ENCODE measurements at regions not wholly inside any gene's neighbourhood (a gene's known extent, or its start where the extent isn't known, plus 50 kb on each side); places are given as distances from the start of the nearest gene placed in this dataset.

DNA sequence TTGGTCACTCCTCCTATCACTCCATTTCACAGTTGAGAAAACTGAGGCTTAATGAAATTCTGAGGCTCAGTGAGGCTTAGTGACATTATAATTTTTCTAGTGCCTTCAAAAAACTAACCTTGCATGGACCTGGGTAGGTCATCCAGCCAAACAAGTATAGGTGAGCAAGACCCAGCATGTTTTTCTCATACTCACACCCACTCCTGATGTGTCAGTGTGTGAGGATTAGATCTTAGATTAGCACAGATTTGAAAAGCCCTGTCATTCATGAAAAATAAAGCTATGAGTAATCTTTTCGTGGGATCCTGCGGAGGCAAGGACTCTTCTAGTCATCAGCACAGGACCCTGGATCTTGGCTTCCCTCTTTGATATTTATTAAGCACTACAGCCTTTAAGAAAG is 146.7 kb downstream of the CHIC2 start:
- H3K27ac ChIP-seq (ENCODE audit: low read length) = no peak overlapping the region
- no peaks in the 10 kb centered on the region for H3K79me2 ChIP-seq (replicated peaks; ENCODE audit: insufficient read depth, low read length)
- no peaks in the 10 kb centered on the region for H3F3A ChIP-seq (ENCODE audit: insufficient read depth, low read length, poor library complexity, severe bottlenecking)
- no peaks in the 10 kb centered on the region for H4K20me1 ChIP-seq (ENCODE audit: insufficient read depth)
- H3K9me3 ChIP-seq (ENCODE audit: low read length) = no peaks in the 10 kb centered on the region
- no peaks in the 10 kb centered on the region for H3K9me2 ChIP-seq (ENCODE audit: insufficient read depth, low read length)
- H3K27me3 ChIP-seq (ENCODE audit: insufficient read depth, low read depth, low read length) = no peaks in the 10 kb centered on the region
- H3K4me2 ChIP-seq (ENCODE audit: low read length) = no peak overlapping the region
- no peak overlapping the region for H3K4me3 ChIP-seq (ENCODE audit: low read length)
- no peak overlapping the region for H3K9ac ChIP-seq (ENCODE audit: low read length)
- TF ChIP-seq EP300 (conservative IDR thresholded peaks at IDR 0.05; ENCODE audit: poor library complexity, severe bottlenecking) = no peak
- TF ChIP-seq RAD21 (conservative IDR thresholded peaks at IDR 0.05) = no peak
- TF ChIP-seq, protein P1, sequence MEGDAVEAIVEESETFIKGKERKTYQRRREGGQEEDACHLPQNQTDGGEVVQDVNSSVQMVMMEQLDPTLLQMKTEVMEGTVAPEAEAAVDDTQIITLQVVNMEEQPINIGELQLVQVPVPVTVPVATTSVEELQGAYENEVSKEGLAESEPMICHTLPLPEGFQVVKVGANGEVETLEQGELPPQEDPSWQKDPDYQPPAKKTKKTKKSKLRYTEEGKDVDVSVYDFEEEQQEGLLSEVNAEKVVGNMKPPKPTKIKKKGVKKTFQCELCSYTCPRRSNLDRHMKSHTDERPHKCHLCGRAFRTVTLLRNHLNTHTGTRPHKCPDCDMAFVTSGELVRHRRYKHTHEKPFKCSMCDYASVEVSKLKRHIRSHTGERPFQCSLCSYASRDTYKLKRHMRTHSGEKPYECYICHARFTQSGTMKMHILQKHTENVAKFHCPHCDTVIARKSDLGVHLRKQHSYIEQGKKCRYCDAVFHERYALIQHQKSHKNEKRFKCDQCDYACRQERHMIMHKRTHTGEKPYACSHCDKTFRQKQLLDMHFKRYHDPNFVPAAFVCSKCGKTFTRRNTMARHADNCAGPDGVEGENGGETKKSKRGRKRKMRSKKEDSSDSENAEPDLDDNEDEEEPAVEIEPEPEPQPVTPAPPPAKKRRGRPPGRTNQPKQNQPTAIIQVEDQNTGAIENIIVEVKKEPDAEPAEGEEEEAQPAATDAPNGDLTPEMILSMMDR (IDR thresholded peaks at IDR 0.05; ENCODE audit: poor library complexity, severe bottlenecking) = no peak
- TF ChIP-seq POLR2AphosphoS5 (IDR thresholded peaks at IDR 0.05) = no peak
- no peak for TF ChIP-seq MXI1 (conservative IDR thresholded peaks at IDR 0.05; ENCODE audit: poor library complexity, severe bottlenecking)
- TF ChIP-seq, protein P2, sequence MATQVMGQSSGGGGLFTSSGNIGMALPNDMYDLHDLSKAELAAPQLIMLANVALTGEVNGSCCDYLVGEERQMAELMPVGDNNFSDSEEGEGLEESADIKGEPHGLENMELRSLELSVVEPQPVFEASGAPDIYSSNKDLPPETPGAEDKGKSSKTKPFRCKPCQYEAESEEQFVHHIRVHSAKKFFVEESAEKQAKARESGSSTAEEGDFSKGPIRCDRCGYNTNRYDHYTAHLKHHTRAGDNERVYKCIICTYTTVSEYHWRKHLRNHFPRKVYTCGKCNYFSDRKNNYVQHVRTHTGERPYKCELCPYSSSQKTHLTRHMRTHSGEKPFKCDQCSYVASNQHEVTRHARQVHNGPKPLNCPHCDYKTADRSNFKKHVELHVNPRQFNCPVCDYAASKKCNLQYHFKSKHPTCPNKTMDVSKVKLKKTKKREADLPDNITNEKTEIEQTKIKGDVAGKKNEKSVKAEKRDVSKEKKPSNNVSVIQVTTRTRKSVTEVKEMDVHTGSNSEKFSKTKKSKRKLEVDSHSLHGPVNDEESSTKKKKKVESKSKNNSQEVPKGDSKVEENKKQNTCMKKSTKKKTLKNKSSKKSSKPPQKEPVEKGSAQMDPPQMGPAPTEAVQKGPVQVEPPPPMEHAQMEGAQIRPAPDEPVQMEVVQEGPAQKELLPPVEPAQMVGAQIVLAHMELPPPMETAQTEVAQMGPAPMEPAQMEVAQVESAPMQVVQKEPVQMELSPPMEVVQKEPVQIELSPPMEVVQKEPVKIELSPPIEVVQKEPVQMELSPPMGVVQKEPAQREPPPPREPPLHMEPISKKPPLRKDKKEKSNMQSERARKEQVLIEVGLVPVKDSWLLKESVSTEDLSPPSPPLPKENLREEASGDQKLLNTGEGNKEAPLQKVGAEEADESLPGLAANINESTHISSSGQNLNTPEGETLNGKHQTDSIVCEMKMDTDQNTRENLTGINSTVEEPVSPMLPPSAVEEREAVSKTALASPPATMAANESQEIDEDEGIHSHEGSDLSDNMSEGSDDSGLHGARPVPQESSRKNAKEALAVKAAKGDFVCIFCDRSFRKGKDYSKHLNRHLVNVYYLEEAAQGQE (IDR thresholded peaks at IDR 0.05; ENCODE audit: borderline replicate concordance) = no peak
- no peak for TF ChIP-seq SMC3 (conservative IDR thresholded peaks at IDR 0.05; ENCODE audit: poor library complexity)
- no peak for TF ChIP-seq TAF1 (IDR thresholded peaks at IDR 0.05; ENCODE audit: low read depth)
- TF ChIP-seq EZH2 (IDR thresholded peaks at IDR 0.05; ENCODE audit: borderline replicate concordance, insufficient read depth, low read length, poor library complexity, severe bottlenecking) = no peak
- no peaks in the 10 kb centered on the region for H3K36me3 ChIP-seq (ENCODE audit: insufficient read depth, low read length)
- no peak overlapping the region for H2AFZ ChIP-seq (ENCODE audit: low read depth, low read length)

DNA sequence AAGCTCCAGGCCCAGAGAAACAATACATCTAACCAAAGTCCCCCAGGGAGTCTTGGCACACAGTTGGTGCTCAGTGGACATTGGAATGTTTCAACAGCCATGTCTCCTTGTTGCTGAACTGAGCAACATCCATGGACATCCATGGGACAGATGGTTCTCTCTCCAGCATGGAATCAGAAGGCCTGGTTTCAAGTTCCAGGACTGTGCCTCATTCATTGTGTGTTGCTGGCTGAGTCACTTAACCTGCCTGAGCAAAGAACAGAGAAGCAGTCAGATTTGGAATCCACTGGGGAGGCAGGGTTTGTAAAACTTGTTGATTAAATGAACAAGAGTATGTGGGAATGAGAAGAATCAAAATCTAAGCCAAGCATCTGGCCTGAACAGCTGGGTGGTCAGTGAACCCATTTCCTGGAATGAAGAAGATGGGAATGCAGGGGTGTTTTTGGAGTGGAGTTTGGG is 147.9 kb downstream of the CHIC2 start:
- Histone ChIP-seq H3K27me3 (ENCODE audit: insufficient read depth, low read depth, low read length) (no peaks in the 10 kb centered on the region), H3K9me3 (ENCODE audit: low read length) (no peaks in the 10 kb centered on the region), H3F3A (ENCODE audit: insufficient read depth, low read length, poor library complexity, severe bottlenecking) (no peaks in the 10 kb centered on the region), H3K9ac (ENCODE audit: low read length) (no peak overlapping the region), H3K27ac (ENCODE audit: low read length) (no peak overlapping the region), H4K20me1 (ENCODE audit: insufficient read depth) (no peaks in the 10 kb centered on the region), H3K36me3 (ENCODE audit: insufficient read depth, low read length) (no peaks in the 10 kb centered on the region), H3K9me2 (ENCODE audit: insufficient read depth, low read length) (no peaks in the 10 kb centered on the region), H3K4me2 (ENCODE audit: low read length) (no peak overlapping the region), H2AFZ (ENCODE audit: low read depth, low read length) (no peak overlapping the region), H3K79me2 (replicated peaks; ENCODE audit: insufficient read depth, low read length) (no peaks in the 10 kb centered on the region), H3K4me3 (ENCODE audit: low read length) (no peak overlapping the region)
- TF ChIP-seq, protein P1 (IDR thresholded peaks at IDR 0.05; ENCODE audit: poor library complexity, severe bottlenecking) = no peak
- no peak for TF ChIP-seq SMC3 (conservative IDR thresholded peaks at IDR 0.05; ENCODE audit: poor library complexity)
- no peak for TF ChIP-seq POLR2AphosphoS5 (IDR thresholded peaks at IDR 0.05)
- TF ChIP-seq EZH2 (IDR thresholded peaks at IDR 0.05; ENCODE audit: borderline replicate concordance, insufficient read depth, low read length, poor library complexity, severe bottlenecking) = no peak
- TF ChIP-seq TAF1 (IDR thresholded peaks at IDR 0.05; ENCODE audit: low read depth) = no peak
- TF ChIP-seq, protein P2 (IDR thresholded peaks at IDR 0.05; ENCODE audit: borderline replicate concordance) = no peak
- no peak for TF ChIP-seq MXI1 (conservative IDR thresholded peaks at IDR 0.05; ENCODE audit: poor library complexity, severe bottlenecking)
- no peak for TF ChIP-seq EP300 (conservative IDR thresholded peaks at IDR 0.05; ENCODE audit: poor library complexity, severe bottlenecking)
- TF ChIP-seq RAD21 (conservative IDR thresholded peaks at IDR 0.05) = no peak
